Neuronal stem cell (in vitro differentiated cells): ENCODE measurements at regions not wholly inside any gene's neighbourhood (a gene's known extent, or its start where the extent isn't known, plus 50 kb on each side); places are given as distances from the start of the nearest gene placed in this dataset.

Experiments used
- DNase-seq: peaks from one replicate; pipeline ENCODE4 v3.0.0-alpha.2; 2013; ENCODE audit warnings: low spot score
- H2AFZ ChIP-seq: one replicate; pipeline ENCODE4 v1.6.1; 2013; ENCODE audit warnings: mild to moderate bottlenecking, low read length, inconsistent platforms
- H2AK5ac ChIP-seq: 2 replicates; pipeline ENCODE4 v1.6.1; 2013; ENCODE audit warnings: low read depth, mild to moderate bottlenecking, inconsistent platforms, low read length, moderate library complexity, mixed read lengths
- H2BK120ac ChIP-seq: 2 replicates; pipeline ENCODE4 v1.6.1; 2013; ENCODE audit warnings: low read depth, mild to moderate bottlenecking, inconsistent platforms, low read length, moderate library complexity, mixed read lengths
- H2BK12ac ChIP-seq: one replicate; pipeline ENCODE4 v1.6.1; 2013; ENCODE audit warnings: low read length, inconsistent platforms
- H2BK15ac ChIP-seq: 2 replicates; pipeline ENCODE4 v1.6.1; 2013; ENCODE audit warnings: mild to moderate bottlenecking, low read length, inconsistent platforms, mixed read lengths
- H2BK5ac ChIP-seq: one replicate; pipeline ENCODE4 v1.6.1; 2013; ENCODE audit warnings: inconsistent platforms, mild to moderate bottlenecking, low read length, moderate library complexity
- H3K14ac ChIP-seq: one replicate; pipeline ENCODE4 v1.6.1; 2013; ENCODE audit warnings: low read length, inconsistent platforms
- H3K18ac ChIP-seq: 2 replicates; pipeline ENCODE4 v1.6.1; 2013; ENCODE audit warnings: low read length, inconsistent platforms
- H3K23ac ChIP-seq: 2 replicates; pipeline ENCODE4 v1.6.1; 2013; ENCODE audit warnings: low read depth, mild to moderate bottlenecking, mixed read lengths, low read length, inconsistent platforms; ENCODE audit not compliant: poor library complexity
- H3K27ac ChIP-seq: replicated peaks from 3 replicates; pipeline ENCODE4 v1.5.1; 2013; ENCODE audit warnings: low read length, inconsistent platforms
- H3K27me3 ChIP-seq, 3 experiments: 2 replicates each; pipeline ENCODE4 v1.6.1; 2013; ENCODE audit warnings: low read length in 3 of 3, mild to moderate bottlenecking in 2 of 3, inconsistent platforms in 1 of 3, low read depth in 1 of 3, mixed read lengths in 1 of 3, moderate library complexity in 1 of 3; ENCODE audit not compliant: control insufficient read depth in 3 of 3, insufficient read depth in 3 of 3
- H3K36me3 ChIP-seq, 2 donors: replicated peaks in 1 of 2; 2 replicates each; pipeline ENCODE4 v1.6.1; 2013; ENCODE audit warnings: low read length in 2 of 2; ENCODE audit not compliant: control insufficient read depth in 2 of 2, insufficient read depth in 2 of 2
- H3K4ac ChIP-seq: 2 replicates; pipeline ENCODE4 v1.6.1; 2013; ENCODE audit warnings: inconsistent platforms, mild to moderate bottlenecking, low read length, moderate library complexity
- H3K4me1 ChIP-seq, 2 donors: 1 replicate in 1 of 2; 2 replicates in 1 of 2; pipeline ENCODE4 v1.6.1; 2013; ENCODE audit warnings: low read length in 2 of 2, low read depth in 1 of 2; ENCODE audit not compliant: control insufficient read depth in 2 of 2, insufficient read depth in 1 of 2
- H3K4me2 ChIP-seq: one replicate; pipeline ENCODE4 v1.6.1; 2013; ENCODE audit warnings: mild to moderate bottlenecking, low read length, inconsistent platforms; ENCODE audit not compliant: insufficient read depth, poor library complexity, severe bottlenecking
- H3K4me3 ChIP-seq, 2 donors: 2 replicates each; pipeline ENCODE4 v1.5.1; 2013; ENCODE audit warnings: low read length in 2 of 2, mild to moderate bottlenecking in 2 of 2, inconsistent platforms in 1 of 2, moderate library complexity in 1 of 2
- H3K79me1 ChIP-seq: one replicate; pipeline ENCODE4 v1.6.1; 2013; ENCODE audit warnings: low read depth, mild to moderate bottlenecking, inconsistent platforms, low read length, moderate library complexity
- H3K9ac ChIP-seq: one replicate; pipeline ENCODE4 v1.6.1; 2013; ENCODE audit warnings: mild to moderate bottlenecking, low read depth, low read length, inconsistent platforms; ENCODE audit not compliant: poor library complexity
- H3K9me3 ChIP-seq, 2 donors: replicated peaks in 1 of 2; 2 replicates each; pipeline versions ENCODE3 to v1.6.1; 2013; ENCODE audit warnings: low read length in 2 of 2, mild to moderate bottlenecking in 2 of 2, inconsistent platforms in 1 of 2, low read depth in 1 of 2, mixed read lengths in 1 of 2, moderate library complexity in 1 of 2; ENCODE audit not compliant: control insufficient read depth in 2 of 2, insufficient read depth in 1 of 2
- H4K8ac ChIP-seq: one replicate; pipeline ENCODE4 v1.6.1; 2013; ENCODE audit warnings: low read depth, mild to moderate bottlenecking, inconsistent platforms, low read length, moderate library complexity
- H4K91ac ChIP-seq: one replicate; pipeline ENCODE4 v1.6.1; 2013; ENCODE audit warnings: low read length, low read depth, mild to moderate bottlenecking, inconsistent platforms; ENCODE audit not compliant: poor library complexity
- WGBS, 2 donors: extraction: QIAGEN DNeasy Blood & Tissue Kit; methylation state at CpG; one replicate each; pipeline ENCODE4 v1.1.7; 2013; ENCODE audit warnings: missing lambda C conversion rate in 2 of 2, mixed read lengths in 1 of 2; ENCODE audit not compliant: insufficient read length in 2 of 2, insufficient replicate concordance in 1 of 2; ENCODE audit errors: extremely low coverage in 2 of 2; 5-methylcytosine and 5-hydroxymethylcytosine counted together

DNA sequence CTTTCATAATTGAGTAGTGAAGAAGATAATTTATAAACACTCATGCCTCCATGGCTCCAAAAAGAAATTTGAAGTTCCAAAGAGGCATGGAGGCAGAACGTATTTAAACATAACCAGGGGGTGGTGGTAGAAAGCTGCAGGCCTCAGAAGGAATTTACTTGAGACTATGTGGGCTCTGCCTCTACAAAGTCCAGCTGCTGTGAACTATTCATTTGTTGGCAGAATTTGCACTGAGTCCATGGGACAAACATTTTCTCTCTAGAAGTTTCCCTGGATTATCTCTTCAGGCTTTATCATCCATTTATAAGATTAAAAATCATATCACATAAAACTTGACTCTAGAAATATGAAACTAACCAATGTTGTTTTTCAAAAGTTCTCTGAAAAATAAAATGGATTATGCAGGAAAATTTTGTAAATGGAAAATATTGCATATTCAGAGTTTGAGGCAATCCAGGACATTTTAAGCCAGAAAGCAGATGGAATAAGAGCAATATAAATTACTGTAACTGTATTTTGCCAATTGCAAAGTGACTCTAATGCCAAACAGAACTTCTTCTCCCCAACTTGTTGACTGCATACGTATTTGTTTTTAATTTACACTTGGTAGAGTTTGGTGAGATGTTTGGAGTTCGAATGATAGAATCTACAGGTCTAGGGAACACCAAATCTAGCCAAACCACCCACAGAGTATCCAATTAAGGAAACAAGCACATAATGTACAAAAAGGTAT lies 258.2 kb downstream of the ENC1 start:
- Histone ChIP-seq H4K8ac (no peak overlapping the region), H3K4ac (no peak overlapping the region), H2AK5ac (no peak overlapping the region), H2BK120ac (no peak overlapping the region), H3K27ac (no peak overlapping the region), H3K9me3 (peaks cover 0 to 2% of the 10 kb centered on the region in 2 donors), H2BK12ac (no peak overlapping the region), H3K27me3 (no peaks in the 10 kb centered on the region), H3K36me3 (no peaks in the 10 kb centered on the region), H3K4me3 (no peak overlapping the region), H3K79me1 (no peaks in the 10 kb centered on the region), H3K4me2 (no peak overlapping the region), H3K23ac (no peak overlapping the region), H4K91ac (no peak overlapping the region), H3K4me1 (no peaks in the 10 kb centered on the region), H3K14ac (no peak overlapping the region), H2BK5ac (no peak overlapping the region), H2BK15ac (no peak overlapping the region), H3K18ac (no peak overlapping the region), H2AFZ (no peak overlapping the region), H3K9ac (no peak overlapping the region)
- no CpG with 5 or more reads among the region's 3 CpGs for WGBS, 2 donors
- DNase-seq: no peak

GRCh38 chr5:74380193-74380592 lies 260.3 kb downstream of the ENC1 start:
- Histone ChIP-seq H3K36me3 (no peaks in the 10 kb centered on the region), H3K14ac (no peak overlapping the region), H3K4me2 (no peak overlapping the region), H3K4me3 (no peak overlapping the region), H4K8ac (no peak overlapping the region), H2BK12ac (no peak overlapping the region), H4K91ac (no peak overlapping the region), H2AFZ (no peak overlapping the region), H3K4ac (no peak overlapping the region), H3K4me1 (no peaks in the 10 kb centered on the region), H2BK15ac (no peak overlapping the region), H3K9me3 (no peaks in the 10 kb centered on the region), H2BK120ac (no peak overlapping the region), H3K23ac (no peak overlapping the region), H3K27ac (no peak overlapping the region), H3K27me3 (no peaks in the 10 kb centered on the region), H2BK5ac (no peak overlapping the region), H3K79me1 (no peaks in the 10 kb centered on the region), H3K18ac (no peak overlapping the region), H2AK5ac (no peak overlapping the region), H3K9ac (no peak overlapping the region)
- no CpG with 5 or more reads among the region's 5 CpGs for WGBS, 2 donors
- no peak for DNase-seq

GRCh38 chr5:74378464-74378863 lies 262.1 kb downstream of the ENC1 start:
- Histone ChIP-seq H2AK5ac (no peak overlapping the region), H2BK15ac (no peak overlapping the region), H3K79me1 (no peaks in the 10 kb centered on the region), H2BK12ac (no peak overlapping the region), H3K18ac (no peak overlapping the region), H3K4ac (no peak overlapping the region), H3K4me1 (no peaks in the 10 kb centered on the region), H4K91ac (no peak overlapping the region), H3K27me3 (peaks cover 0 to 5% (median 0%) of the 10 kb centered on the region in 3 experiments), H2AFZ (no peak overlapping the region), H2BK120ac (no peak overlapping the region), H2BK5ac (no peak overlapping the region), H3K9me3 (no peaks in the 10 kb centered on the region), H3K14ac (no peak overlapping the region), H3K36me3 (no peaks in the 10 kb centered on the region), H3K4me2 (no peak overlapping the region), H3K27ac (no peak overlapping the region), H3K4me3 (no peak overlapping the region), H4K8ac (no peak overlapping the region), H3K9ac (no peak overlapping the region), H3K23ac (no peak overlapping the region)
- no peak for DNase-seq
- no CpG with 5 or more reads among the region's 1 CpG for WGBS, 2 donors

- Histone ChIP-seq H3K18ac (no peak overlapping the region), H3K9me3 (no peaks in the 10 kb centered on the region), H3K14ac (no peak overlapping the region), H4K8ac (no peak overlapping the region), H3K23ac (no peak overlapping the region), H2BK120ac (no peak overlapping the region), H3K4ac (no peak overlapping the region), H2AFZ (no peak overlapping the region), H3K4me3 (no peak overlapping the region), H3K4me2 (no peak overlapping the region), H3K79me1 (no peaks in the 10 kb centered on the region), H3K4me1 (no peaks in the 10 kb centered on the region), H2BK5ac (no peak overlapping the region), H3K36me3 (no peaks in the 10 kb centered on the region), H3K27me3 (peaks cover 0 to 8% (median 0%) of the 10 kb centered on the region in 3 experiments), H3K27ac (no peak overlapping the region), H3K9ac (no peak overlapping the region), H2BK12ac (no peak overlapping the region), H4K91ac (no peak overlapping the region), H2AK5ac (no peak overlapping the region), H2BK15ac (no peak overlapping the region)
- DNase-seq: no peak
- no CpG with 5 or more reads among the region's 1 CpG for WGBS, 2 donors
These were observed 264.3 kb downstream of the ENC1 start for GRCh38 chr5:74376187-74376586.
